Stimulated activated CD4-positive, alpha-beta T cell treated with anti-CD3 and anti-CD28 coated beads, TNF-alpha, amount 100 ng/mL, for 4 hours (primary cell): ENCODE measurements at regions not wholly inside any gene's neighbourhood (a gene's known extent, or its start where the extent isn't known, plus 50 kb on each side); places are given as distances from the start of the nearest gene placed in this dataset.

ENCODE experiments used
- DNase-seq, 3 experiments: peaks; one replicate each; pipeline ENCODE4 v3.0.0-alpha.2; 2020; ENCODE audit warnings: low read depth in 3 of 3

DNA sequence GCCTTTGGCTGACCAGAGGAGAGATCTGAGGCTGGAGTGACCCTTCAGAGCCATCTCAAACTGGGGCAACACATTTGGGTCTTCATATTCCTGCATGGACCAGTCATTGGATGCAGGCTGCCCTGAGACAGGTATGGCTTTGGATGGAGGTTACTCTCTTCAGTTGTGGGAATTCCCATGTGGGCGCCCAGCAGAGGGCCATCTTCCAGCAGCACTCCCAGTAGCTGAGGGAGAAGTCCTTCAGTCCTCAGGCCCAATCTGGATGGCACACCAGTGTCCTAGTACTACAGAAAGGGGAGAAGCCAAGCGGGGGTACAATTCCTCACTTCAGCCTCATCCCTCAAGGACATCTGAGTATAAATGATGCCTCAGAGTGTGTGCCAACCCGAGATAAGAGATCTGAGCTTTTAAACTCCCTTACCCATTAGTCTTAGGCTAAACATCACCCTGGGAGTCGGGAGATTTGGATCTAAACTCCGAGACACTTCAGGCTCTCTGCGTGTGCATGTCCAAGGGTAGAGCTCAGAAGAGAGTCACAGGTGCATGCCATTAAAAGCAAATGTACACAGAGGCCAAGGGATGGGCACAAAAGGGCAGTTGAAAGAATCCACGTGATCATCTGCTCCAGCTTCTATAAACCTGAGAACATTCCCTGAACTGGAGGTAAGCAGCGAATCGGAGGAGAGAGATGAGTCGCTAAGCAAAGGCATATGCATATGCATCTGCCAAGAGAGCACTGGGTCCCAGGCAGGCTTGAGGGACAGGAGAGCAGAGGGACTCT is 204.6 kb downstream of the CD83 start:
- DNase-seq, result no peak

DNA sequence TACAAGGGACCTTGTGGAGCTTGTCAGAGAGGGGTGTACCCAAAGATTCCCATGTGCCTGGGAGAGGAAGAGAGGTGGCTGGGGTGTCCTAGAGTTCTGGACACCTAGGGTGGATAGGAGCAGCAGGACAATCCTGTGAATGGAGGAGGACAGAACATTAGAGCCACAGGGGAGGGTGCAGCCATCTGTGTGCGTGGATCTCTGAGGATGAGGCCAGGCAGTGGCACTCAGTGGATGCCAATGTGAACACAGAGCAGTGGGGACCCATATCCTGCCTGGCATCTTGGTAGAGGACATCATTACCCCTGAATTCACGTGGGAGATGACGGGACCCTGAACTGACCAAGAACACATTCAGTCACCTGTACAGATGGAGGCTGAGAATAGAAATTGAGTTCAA is 205.3 kb downstream of the CD83 start:
- no peak for DNase-seq

DNA sequence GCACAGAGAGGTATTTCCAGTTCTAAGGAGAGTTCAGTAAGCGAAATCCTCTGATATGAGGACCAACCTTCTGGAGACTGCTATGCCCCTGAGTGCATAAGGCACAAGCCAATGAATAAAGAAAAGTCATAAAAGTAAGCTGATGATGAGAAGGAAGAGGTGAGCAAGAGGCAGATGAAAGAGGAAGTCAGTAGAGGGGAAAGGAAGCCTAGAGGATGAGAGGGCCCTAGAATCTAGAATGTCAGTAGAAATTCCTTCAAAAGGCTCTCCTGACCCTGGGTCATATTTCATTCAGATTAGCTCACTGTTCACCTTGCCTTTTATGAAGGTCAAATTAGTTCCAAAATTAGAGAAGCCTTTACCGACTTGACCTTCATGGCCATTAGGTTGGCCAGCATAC is 209.2 kb downstream of the CD83 start:
- no peak for DNase-seq

DNA sequence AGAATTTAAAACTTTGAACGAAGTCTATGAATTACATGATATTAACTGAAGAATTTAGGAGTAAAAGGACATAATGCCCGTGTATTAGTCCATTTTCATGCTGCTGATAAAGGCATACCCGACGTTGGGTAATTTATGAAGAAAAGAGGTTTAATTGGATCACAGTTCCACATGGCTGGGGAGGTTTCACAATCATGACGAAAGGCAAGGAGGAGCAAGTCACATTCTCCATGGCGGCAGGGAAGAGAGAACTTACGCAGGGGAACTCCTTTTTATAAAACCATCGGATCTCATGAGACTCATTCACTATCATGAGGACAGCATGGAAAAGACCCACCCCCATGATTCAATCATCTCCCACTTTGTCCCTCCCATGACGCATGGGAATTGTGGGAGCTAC is 210.6 kb downstream of the CD83 start:
- no peak for DNase-seq

DNA sequence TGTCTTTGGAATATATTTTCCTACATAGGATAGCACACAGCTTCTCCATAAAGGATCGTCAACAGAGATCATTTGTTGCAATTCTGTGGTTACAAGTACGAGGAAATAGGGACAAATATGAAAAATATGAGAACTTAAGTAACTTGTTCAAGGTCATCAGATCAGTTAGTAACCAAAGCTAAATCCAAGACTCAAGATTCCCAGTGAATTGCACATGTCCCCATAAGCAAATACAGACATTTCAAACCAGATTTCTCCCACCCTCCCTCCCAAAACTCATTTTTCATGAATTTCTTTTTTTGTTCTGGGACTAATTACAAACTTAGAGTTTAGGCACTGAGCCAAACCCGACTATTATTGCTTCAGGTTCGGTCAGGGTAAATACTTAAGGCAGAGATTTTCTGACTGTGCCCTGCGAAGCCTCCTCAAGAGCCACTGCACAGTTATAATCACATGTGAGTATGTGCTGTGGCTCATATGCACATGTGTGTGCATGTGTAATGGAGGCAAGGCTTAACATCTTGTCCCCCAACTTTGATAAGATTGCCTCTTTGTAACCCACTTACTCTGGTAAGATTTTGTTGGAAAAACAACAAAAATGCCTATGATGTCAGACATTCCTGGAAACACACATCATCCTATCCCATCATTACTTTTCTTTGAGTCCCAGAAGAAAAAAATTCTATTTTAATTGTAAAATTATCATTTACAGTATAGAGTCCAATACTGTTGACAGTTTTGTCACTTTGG is 216.2 kb downstream of the CD83 start:
- DNase-seq, result no peak

DNA sequence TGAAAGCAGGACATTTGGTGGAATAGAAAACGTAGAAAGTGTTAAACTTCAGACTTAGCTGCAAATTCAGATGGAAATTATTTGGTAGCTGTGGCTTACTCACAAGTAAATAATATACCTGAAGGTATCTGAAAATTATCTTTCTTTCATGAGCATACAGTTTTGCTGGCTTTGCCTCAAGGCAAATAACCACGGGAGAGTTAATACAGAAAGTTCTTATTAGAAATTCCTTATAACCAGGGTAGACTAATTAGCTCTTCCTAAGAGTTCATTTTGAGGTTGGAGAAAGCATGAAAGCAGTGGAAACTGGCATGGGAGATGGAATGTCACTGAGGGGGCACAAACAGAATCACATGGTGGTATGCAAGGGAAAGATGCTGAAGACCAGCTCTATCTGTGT is 217.5 kb downstream of the CD83 start:
- DNase-seq, result no peak

DNA sequence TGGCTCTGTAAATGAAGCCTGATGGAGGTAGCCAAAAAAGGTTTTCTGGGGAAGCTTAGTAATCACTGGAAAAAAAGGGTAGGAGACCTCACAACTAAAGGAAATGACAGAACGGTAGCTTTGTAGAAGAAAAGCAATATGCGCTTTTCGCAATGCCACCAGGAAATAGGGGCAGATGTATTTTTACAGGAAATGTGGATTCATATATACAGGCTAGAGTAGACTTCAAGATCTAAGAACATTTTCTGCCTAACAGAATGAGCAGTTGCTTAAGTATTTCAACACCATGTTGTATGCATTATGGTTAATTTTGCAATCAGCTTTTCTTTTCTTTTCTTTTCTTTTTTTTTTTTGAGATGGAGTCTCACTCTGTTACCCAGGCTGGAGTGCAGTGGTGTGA is 219.6 kb downstream of the CD83 start:
- DNase-seq, result no peak

DNA sequence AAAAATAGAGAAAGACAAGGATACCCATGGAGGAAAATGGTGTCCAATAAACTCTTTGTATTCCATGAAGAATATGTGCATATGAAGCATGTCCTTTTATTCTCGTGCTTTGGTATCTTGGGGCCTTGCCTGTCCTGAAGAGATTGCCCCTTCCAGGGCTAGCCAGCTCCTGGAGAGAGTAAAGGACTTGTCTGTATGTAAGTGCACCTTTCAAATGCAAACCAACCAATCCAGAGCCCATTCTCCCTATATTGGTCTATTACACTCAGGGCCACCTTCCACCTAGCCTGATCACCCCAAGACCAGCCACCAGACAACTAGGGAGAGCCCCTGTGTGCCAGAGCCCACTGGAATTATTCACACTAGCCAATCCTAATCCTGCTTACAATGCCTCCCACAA is 221.6 kb downstream of the CD83 start:
- no peak for DNase-seq

DNA sequence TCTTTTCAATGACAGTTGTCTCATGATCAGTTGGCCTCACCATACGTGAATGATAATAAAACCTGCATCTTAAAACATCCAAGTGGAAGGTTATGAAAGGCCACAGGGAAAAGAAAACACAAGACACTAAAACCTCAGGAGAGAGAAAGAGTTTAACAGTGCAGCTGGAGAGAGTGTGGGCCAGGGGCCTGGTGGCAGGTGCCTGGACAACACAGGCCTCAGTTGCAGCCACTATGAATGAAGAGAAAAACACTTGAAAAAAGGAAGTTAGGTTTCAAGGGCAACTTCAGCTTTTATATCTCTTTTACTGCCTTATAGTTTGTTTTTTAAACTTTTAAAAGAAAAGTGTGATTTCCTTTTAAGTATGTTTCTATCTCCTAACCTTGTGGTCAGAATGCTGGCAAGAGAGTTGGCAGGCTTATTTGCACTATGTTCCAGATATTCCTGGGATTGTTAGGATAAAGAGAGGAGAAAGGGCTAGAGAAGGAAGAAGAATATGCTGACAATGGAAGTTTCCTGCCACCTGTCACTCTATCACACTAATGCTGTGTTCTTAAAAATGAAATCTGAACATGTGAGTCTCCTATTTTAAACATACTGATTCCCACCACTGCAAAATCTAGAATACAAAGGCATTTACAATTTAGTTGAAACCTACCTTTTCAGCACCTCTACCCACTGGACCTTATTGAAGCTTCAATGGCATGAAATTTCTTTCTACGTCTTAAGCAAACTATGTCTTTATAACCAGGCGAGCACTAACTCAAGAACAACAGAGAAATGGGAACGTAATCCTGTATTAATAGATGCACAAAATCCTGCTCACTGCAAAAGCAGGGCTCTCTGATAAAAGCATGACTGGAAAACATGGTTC is 222.4 kb downstream of the CD83 start:
- no peak for DNase-seq

DNA sequence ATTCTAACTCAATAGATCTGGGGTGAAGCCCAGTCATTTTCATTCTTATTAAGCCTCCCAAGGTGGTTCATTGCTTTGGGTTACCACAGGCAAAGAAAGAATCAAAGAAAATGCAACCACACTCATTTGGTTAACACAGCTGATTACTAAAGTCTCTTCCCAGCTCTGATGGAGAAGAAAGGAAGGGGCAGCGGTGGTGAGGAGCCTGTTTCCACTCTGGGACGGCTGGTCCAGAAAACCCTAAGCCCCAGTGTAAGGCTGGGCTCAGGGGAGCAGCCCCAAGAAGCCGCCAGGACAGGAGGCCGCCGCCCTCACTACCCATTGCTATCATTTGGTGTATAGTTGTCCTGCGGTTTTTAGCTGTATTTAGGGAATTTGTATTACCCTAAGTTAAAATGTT is 226.9 kb downstream of the CD83 start:
- no peak for DNase-seq

DNA sequence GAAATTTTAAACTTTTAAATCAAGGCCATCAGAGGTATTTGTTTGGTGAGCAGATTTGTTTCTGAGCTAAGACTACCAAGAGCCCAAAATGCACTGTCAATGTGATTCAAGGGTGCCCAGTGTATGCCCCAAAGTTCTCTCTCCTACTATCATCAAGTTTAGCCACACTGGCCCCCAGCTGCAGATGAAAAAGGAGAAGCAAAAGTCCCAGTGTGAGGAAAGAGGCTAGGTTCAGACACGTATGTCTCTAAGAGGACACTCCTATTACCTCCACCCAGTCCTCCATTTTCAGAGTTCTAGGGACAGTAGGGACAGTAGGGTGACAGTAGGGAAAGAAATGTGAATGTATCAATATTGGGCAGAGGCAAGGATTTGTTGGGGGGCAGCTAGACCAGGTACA is 230.8 kb downstream of the CD83 start:
- DNase-seq, result no peak

DNA sequence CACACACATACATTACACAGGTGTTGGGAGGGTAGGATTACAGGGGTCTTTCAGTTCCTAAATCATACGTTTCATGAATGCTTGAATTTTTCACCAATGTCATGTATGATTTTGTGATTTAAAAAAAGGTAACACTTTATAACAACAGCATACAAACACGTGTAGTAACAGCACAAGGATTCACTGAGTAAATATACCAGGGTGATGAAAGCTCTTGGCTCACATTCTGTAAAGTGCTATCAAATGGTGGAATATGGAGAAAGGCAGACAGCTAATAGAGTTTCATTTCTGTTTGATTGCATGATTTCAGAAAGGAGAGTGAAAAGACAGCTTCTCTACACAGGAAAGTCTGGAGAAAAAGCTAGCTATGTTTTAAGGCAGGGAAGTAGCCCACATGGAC is 231.9 kb downstream of the CD83 start:
- no peak for DNase-seq

DNA sequence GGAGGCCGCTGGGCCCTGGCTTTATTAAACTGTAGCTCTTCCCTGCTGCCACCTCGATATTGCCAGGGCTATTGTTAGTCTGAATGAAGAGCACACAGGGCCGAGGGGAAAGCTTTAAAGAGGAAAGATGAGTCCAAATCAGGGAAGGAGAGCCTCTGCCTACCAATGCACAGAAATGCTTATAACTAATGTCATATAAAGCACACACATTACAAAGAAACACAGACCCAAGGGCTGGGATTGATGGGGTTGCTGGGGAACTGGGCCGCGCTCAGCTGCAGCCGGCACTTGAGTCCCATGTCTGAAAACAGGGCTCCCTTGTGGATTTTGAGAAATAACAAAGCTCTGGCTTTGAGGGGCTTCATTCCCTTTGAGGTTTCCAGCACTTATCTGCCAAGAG is 232.6 kb downstream of the CD83 start:
- DNase-seq, result no peak

DNA sequence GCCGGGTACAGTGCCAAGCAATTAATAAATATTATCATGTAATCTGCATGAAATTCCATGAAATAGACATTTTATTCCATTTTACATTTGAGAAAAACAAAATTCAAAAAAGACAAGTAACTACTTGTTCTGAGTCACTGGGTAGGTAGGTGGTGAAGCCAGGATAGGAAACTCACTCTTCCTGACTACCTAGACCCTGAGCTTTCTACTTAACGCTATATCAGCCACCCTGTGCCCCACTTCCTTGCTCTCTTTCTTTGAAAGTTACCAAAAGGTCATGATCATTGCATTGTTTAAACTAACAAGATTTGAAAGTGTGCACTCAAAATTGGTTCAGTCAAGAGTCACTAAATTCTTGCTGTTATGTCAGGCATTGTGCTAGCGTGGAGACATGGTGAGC is 235.7 kb downstream of the CD83 start:
- no peak for DNase-seq

DNA sequence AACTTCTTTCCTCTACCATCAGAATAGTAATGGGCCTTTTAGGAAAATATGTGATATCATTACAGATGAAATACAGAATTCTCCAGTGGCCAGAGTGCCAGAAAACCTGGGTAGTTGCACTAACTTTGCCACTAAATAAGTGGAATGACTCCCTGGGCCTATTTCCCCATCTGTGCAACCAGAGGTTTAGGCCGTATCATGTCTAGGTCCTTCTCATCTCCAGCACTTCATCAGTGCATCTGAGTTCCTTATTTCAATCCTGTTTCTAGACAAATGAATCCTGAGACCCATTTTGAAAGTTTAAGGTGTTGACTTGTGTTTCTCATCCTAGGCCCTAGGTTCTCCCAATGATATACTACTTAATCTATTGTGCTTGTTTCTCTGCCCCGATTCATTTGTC is 236.2 kb downstream of the CD83 start:
- no peak for DNase-seq

DNA sequence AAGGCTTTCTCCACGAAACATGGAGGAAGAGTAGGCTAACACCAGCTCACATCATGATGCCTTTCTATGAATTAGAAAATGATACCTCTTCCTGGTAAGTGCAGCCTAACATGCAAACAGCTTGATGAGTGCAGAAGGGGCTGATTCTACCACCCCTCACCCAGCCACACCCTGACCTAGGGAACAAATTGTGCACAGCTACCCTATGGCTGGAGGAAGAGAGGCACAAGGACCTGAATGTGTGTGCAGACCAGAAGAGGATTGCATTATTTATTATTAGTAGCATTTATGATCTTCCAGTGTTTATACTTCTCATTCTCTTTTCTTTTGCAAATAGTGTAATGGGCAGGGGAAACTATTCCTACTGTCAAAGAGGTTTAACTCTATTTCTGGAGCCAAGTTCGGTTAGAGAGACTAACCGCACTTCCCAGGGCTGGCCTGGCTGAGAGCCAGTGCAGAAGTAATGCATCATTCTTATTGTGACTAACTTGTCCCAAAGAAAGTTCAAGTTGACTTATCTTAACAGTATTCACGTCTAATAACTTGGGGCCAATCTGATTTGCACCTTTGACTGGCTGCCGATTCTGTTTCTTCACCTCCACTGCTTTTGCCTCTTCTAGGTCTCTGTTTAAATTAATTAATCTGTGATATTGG is 237.5 kb downstream of the CD83 start:
- peak in 1 of 3 experiments; percentile 4 for DNase-seq

DNA sequence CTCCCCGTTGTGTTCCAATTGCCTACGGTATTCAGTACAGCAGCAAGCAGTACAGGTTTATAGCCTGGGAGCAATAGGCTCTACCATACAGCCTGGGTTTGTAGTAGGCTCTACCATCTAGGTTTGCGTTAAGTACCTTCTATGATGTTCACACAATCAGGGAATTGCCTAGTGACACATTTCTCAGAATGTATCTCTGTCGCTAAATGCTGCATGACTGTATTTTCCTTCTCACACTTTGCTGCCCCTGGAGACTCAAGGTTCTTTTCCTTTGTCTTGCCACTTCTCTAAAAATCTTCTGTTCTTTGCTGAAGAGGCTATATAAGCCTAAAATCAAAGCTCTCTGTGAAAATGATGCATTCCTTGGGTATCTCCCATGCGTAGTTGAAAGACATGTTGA is 241.9 kb downstream of the CD83 start:
- DNase-seq, result no peak

DNA sequence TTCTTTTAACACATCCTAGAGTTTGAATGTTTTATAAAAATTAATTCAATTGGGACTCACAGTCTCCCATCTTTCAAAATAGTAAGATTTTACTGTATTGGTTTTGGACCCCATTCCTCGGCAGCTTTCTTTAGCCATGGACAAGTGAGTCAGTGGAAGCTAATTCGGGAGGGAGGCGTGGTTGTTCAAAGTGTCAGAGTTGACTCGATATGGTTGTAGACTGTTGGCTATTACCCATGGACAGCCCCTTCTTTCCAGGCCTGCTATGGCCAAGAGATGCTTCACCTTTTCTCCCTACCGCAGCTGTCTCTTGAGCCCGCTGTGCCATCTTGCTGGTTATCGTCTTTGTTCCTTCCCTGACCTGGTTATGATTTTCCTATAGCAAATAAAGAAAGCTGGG is 243.0 kb downstream of the CD83 start:
- DNase-seq, result no peak

DNA sequence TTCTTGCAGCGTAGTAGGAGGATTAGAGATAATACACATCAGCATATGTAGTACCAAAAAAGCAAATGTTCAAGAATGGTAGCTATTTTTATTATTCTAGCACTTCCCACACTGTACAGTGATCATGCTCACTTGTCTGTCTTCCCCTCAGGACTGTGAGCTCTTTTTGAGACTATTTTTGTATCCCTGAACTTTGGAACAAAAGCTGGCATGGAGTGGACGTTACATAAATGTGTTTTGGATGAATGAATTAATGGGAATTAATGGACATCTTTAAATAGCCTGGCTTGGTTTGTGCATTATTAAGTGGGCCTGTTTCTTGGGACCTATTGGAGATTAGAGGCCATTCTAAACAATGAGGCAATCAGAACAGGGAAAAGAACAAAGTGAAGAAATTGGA is 243.7 kb downstream of the CD83 start:
- DNase-seq, result no peak

DNA sequence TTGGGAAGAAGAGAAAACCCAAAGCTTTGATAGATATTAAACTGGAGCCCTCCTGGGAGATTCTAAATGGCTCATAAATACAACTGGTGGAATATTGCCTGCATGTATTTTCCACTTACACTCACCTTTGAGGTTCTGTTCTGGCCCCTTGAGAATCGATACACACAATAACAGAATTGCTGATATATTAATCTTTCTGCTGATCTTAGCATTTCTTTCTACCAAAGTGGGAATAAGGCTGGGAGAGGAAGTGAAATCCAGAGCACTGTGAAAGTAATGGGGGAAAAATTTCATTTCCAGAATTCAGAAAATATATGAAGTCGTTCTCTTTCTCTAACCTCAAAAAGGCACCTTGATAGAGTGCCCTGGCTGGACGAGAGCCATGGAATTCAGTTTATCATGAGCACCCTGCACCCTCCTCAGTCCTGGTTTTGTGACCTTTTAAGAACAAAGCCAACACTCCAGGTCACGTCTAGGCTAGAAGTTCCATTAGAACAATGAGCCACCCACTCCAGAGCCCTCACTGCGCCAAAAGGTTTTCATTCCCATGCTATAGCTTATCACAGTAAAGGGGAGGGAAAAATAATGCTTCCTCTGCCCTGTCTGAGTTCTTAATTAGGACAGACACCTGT is 244.5 kb downstream of the CD83 start:
- no peak for DNase-seq

DNA sequence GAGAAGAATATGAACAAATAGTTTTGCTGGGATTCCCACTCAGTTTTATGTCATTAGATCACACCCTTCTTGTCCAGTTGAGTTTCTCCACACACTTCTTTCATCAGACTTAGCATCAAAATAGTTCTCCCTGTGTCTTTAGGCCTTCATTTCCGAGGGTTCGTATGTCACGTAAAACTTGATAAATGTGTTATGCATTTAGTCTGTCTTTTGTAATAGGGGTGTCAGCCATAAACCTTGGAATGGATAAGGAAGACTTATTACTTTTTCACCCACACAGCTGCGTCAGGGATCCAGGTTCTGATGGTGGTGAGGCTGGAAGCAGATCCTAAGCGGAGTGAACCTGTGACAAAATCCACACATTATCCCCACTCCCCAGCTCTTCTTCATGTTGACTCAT is 246.8 kb downstream of the CD83 start:
- no peak for DNase-seq

DNA sequence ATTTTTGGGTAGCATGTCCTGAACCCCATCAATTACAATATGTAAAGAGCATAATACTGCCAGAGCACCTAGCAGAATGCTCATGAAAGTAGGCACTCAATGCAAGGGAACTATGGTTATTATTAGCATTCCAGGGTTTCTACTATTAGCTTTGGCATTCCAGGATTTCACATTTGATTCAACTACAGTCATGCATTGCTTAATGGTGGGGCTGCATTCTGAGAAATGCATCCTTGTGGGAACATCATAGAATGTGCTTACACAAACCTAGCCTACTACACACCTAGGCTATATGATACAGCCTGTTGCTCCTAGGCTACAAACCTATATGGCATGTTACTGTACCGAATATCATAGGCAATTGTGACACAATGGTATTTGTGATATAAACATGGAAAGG is 247.8 kb downstream of the CD83 start:
- no peak for DNase-seq
